Fibroblast of lung (primary cell): ENCODE measurements at regions not wholly inside any gene's neighbourhood (a gene's known extent, or its start where the extent isn't known, plus 50 kb on each side); places are given as distances from the start of the nearest gene placed in this dataset.

Experiments
- DNase-seq, 2 donors: peaks; one replicate each; pipeline versions ENCODE4 v3.0.0 to v3.0.0-alpha.2; 2010; ENCODE audit warnings: low read depth in 2 of 2
- H2AFZ ChIP-seq: 2 replicates; pipeline ENCODE4 v1.5.1; 2012; ENCODE audit warnings: low read length, control low read depth, inconsistent platforms
- H3K27ac ChIP-seq: 2 replicates; pipeline ENCODE4 v1.5.1; 2011; ENCODE audit warnings: low read length, control low read depth; ENCODE audit not compliant: insufficient read depth
- H3K27me3 ChIP-seq: 2 replicates; pipeline ENCODE4 v1.5.1; 2011; ENCODE audit warnings: mild to moderate bottlenecking, low read length; ENCODE audit not compliant: control insufficient read depth, insufficient read depth
- H3K36me3 ChIP-seq: 2 replicates; pipeline ENCODE4 v1.5.1; 2011; ENCODE audit warnings: low read length; ENCODE audit not compliant: control insufficient read depth, insufficient read depth
- H3K4me1 ChIP-seq: 2 replicates; pipeline ENCODE4 v1.5.1; 2011; ENCODE audit warnings: low read length; ENCODE audit not compliant: control insufficient read depth, insufficient read depth; ENCODE audit errors: extremely low read depth
- H3K4me2 ChIP-seq: 2 replicates; pipeline ENCODE4 v1.5.1; 2011; ENCODE audit warnings: low read length, control low read depth; ENCODE audit not compliant: insufficient read depth; ENCODE audit errors: extremely low read depth
- H3K4me3 ChIP-seq, 4 experiments: fragments of 200-600 bp in 1 of 4; sonication (generic) in 1 of 4; replicated peaks in 1 of 4; 2 replicates each; pipeline ENCODE4 v1.5.1; 2011 to 2016; ENCODE audit warnings: low read length in 4 of 4, low read depth in 3 of 4, mild to moderate bottlenecking in 3 of 4, control low read depth in 2 of 4, inconsistent platforms in 1 of 4, mixed read lengths in 1 of 4; ENCODE audit not compliant: insufficient read depth in 1 of 4; ENCODE audit errors: control extremely low read depth in 1 of 4
- H3K79me2 ChIP-seq: 2 replicates; pipeline ENCODE4 v1.5.1; 2012; ENCODE audit warnings: mild to moderate bottlenecking, low read length, inconsistent platforms; ENCODE audit not compliant: control insufficient read depth, insufficient read depth
- H3K9ac ChIP-seq: 2 replicates; pipeline ENCODE4 v1.5.1; 2011; ENCODE audit warnings: mild to moderate bottlenecking, low read length, control low read depth; ENCODE audit not compliant: insufficient read depth
- H3K9me3 ChIP-seq: 2 replicates; pipeline ENCODE4 v1.5.1; 2012; ENCODE audit warnings: low read depth, low read length; ENCODE audit not compliant: control insufficient read depth, insufficient read depth
- H4K20me1 ChIP-seq: 2 replicates; pipeline ENCODE4 v1.5.1; 2011; ENCODE audit warnings: low read length; ENCODE audit not compliant: control insufficient read depth, insufficient read depth; ENCODE audit errors: extremely low read depth
- EZH2 ChIP-seq: IDR thresholded peaks from 2 replicates; pipeline ENCODE4 v1.5.1; 2012; ENCODE audit warnings: low read length, control low read depth, mild to moderate bottlenecking; ENCODE audit errors: missing control alignments
- TF ChIP-seq, protein P1 (sequence below), 2 donors: IDR thresholded peaks in 1 of 2; conservative IDR thresholded peaks in 1 of 2; 1 replicate in 1 of 2; 2 replicates in 1 of 2; pipeline ENCODE4 v1.5.1; 2011 to 2012; ENCODE audit warnings: low read length in 2 of 2, control low read depth in 1 of 2, inconsistent platforms in 1 of 2, low read depth in 1 of 2, mild to moderate bottlenecking in 1 of 2

DNA sequence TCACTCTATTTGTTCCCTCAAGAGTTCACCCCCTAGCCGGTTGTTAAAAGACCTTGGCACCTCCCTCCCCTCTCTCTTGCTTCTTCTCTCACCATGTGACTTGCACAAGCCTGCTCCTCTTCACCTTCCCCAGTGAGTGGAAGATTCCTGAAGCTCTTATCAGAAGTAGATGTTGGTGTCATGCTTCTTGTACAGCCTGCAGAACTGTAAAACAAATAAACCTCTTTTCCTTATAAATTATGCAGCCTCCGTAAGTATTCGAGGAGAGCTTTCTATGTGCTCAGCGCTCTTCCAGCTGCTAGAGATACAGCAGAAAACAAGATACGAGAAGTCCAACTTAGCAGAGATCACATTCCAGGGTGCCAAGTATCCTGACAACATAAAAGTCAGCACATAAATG, 147.0 kb upstream of the RUNX1 start:
- H3K79me2 ChIP-seq: no peaks in the 10 kb centered on the region
- no peak overlapping the region for H3K4me2 ChIP-seq
- no peak for TF ChIP-seq EZH2
- TF ChIP-seq, protein P1, sequence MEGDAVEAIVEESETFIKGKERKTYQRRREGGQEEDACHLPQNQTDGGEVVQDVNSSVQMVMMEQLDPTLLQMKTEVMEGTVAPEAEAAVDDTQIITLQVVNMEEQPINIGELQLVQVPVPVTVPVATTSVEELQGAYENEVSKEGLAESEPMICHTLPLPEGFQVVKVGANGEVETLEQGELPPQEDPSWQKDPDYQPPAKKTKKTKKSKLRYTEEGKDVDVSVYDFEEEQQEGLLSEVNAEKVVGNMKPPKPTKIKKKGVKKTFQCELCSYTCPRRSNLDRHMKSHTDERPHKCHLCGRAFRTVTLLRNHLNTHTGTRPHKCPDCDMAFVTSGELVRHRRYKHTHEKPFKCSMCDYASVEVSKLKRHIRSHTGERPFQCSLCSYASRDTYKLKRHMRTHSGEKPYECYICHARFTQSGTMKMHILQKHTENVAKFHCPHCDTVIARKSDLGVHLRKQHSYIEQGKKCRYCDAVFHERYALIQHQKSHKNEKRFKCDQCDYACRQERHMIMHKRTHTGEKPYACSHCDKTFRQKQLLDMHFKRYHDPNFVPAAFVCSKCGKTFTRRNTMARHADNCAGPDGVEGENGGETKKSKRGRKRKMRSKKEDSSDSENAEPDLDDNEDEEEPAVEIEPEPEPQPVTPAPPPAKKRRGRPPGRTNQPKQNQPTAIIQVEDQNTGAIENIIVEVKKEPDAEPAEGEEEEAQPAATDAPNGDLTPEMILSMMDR (conservative IDR thresholded peaks at IDR 0.05 in 1 of 2, IDR thresholded peaks at IDR 0.05 in 1 of 2; ENCODE audit: low read depth in 1 of 2, low read length in 2 of 2): no peak
- no peak overlapping the region for H3K9ac ChIP-seq
- no peak overlapping the region for H3K27ac ChIP-seq
- H3K4me3 ChIP-seq: no peak overlapping the region
- H3K9me3 ChIP-seq: no peaks in the 10 kb centered on the region
- no peaks in the 10 kb centered on the region for H3K36me3 ChIP-seq
- H3K4me1 ChIP-seq: peaks cover 2% of the 10 kb centered on the region
- no peak overlapping the region for H2AFZ ChIP-seq
- H3K27me3 ChIP-seq: no peaks in the 10 kb centered on the region
- no peaks in the 10 kb centered on the region for H4K20me1 ChIP-seq
- no peak for DNase-seq

DNA sequence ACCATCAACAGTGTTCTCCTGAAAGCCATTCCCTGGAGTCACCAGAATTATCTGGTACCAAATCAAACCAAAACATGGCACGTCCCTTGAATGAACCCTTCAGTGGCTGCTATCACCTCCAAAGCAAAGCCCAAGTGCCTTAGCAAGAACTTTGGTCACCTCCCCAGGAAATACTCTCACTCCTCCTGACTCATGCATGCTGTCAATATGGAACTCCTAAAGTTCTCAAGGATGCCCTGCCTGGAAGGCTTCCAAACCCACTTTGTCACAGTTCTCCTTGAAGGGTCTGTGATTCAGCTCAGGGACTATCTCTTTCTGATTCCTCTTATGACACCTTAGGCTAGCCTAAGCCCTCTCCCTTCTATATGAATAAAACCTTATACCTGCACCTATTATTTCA, 146.1 kb upstream of the RUNX1 start:
- Histone ChIP-seq H3K4me3 (no peak overlapping the region), H2AFZ (no peak overlapping the region), H3K4me1 (peaks cover 6% of the 10 kb centered on the region), H3K27ac (no peak overlapping the region), H3K27me3 (no peaks in the 10 kb centered on the region), H3K4me2 (no peak overlapping the region), H3K9ac (no peak overlapping the region), H3K36me3 (no peaks in the 10 kb centered on the region), H3K9me3 (no peaks in the 10 kb centered on the region), H3K79me2 (no peaks in the 10 kb centered on the region), H4K20me1 (no peaks in the 10 kb centered on the region)
- peak in 1 of 2 donors; percentile 46 for DNase-seq
- no peak for TF ChIP-seq EZH2
- TF ChIP-seq, protein P1 (conservative IDR thresholded peaks at IDR 0.05 in 1 of 2, IDR thresholded peaks at IDR 0.05 in 1 of 2; ENCODE audit: low read depth in 1 of 2, low read length in 2 of 2): no peak

DNA sequence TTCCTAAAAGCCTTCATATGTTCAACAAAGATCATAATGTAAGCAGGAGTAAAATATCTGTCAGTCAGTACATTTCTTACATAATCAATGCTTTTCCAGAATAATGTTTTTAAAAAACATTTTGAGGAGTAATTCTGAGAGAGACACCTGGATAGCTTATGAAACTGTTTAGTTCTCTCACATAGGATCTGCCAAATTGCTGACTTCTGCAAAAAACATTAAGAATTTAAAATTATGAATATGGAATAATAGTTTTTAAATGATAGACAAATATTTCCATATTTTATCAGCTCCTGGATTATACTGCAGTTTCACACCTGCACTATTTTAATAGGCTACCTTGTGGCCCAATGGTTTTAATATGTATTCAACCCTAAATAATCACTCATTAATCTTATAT, 142.7 kb upstream of the RUNX1 start:
- TF ChIP-seq, protein P1 (conservative IDR thresholded peaks at IDR 0.05 in 1 of 2, IDR thresholded peaks at IDR 0.05 in 1 of 2; ENCODE audit: low read depth in 1 of 2, low read length in 2 of 2): no peak
- TF ChIP-seq EZH2: no peak
- DNase-seq: no peak
- H3K27me3 ChIP-seq: no peaks in the 10 kb centered on the region

More for the DNA sequence above, 142.7 kb upstream of the RUNX1 start:
- H3K36me3 ChIP-seq: no peaks in the 10 kb centered on the region
- no peak overlapping the region for H3K4me2 ChIP-seq
- H4K20me1 ChIP-seq: no peaks in the 10 kb centered on the region
- H3K9ac ChIP-seq: no peak overlapping the region
- no peaks in the 10 kb centered on the region for H3K79me2 ChIP-seq
- peaks cover 6% of the 10 kb centered on the region for H3K4me1 ChIP-seq
- H3K9me3 ChIP-seq: no peaks in the 10 kb centered on the region
- H2AFZ ChIP-seq: no peak overlapping the region
- H3K27ac ChIP-seq: no peak overlapping the region
- no peak overlapping the region for H3K4me3 ChIP-seq
